SU-DHL-6 (cell line): ENCODE measurements at regions not wholly inside any gene's neighbourhood (a gene's known extent, or its start where the extent isn't known, plus 50 kb on each side); places are given as distances from the start of the nearest gene placed in this dataset.

Experiments
- CTCF ChIP-seq: fragments of 200-600 bp; sonication (generic); IDR thresholded peaks from one replicate; pipeline ENCODE4 v1.5.1; 2017; ENCODE audit warnings: antibody characterized with exemption, mild to moderate bottlenecking, low read length, moderate library complexity; ENCODE audit not compliant: insufficient read depth, poor library complexity, severe bottlenecking
- EZH2phosphoT487 ChIP-seq: fragments of 200-600 bp; sonication (generic), shearing (Covaris generic); conservative IDR thresholded peaks from 2 replicates; pipeline ENCODE4 v1.6.1; 2018; ENCODE audit warnings: mild to moderate bottlenecking, antibody characterized with exemption, low read length, moderate library complexity, mixed read lengths

DNA sequence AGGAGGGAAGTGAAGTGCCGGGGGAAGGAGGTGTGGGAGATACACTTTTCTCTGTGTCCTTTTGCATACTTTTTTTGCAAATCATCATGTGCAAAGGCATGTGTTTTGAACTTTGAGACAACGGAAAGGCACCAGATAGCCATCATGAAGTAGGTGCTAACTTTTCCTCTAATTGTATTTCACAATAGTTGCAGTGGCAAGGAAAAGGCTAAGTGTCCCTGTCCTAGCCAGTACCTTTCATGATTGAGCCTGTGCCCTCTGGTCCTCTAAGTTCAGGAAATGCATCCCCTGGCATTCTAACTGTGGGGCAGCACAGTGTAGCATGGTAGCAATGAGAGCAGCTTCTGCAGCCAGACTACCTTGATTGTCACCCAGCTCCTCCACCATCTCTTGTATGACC, 186.2 kb downstream of the ADSS2 start:
- no peak for TF ChIP-seq EZH2phosphoT487
- TF ChIP-seq CTCF, result no peak
